GM04503 (cell line): ENCODE measurements at regions not wholly inside any gene's neighbourhood (a gene's known extent, or its start where the extent isn't known, plus 50 kb on each side); places are given as distances from the start of the nearest gene placed in this dataset.
"Not testable (repeated sequence)": the region's sequence is repeated elsewhere in the genome, so short reads cannot be mapped to it uniquely, and the experiment has no call there.

Experiments used
- DNase-seq: peaks from one replicate; pipeline ENCODE4 v3.0.0-alpha.2; 2012; ENCODE audit warnings: low read depth

DNA sequence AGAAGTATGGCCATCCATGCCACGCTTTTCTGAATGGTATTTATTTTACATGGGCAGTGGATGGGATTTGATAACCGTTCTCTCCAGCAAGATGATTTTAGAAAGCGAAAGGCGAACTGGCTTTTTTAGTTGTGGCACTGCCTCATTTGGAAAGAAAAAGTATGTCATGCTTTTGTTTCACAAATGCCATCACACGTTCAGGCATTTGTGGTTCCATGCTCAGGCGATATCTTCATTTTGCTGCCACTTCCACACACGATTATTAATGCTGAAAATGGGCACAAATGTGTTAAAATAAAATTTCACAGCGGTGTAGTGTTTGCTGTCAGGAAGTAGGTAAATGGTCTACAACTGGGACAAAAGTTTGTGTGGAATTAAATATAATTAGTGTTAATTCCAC, 328.1 kb downstream of the BCL2L11 start:
- DNase-seq: not testable (repeated sequence)

DNA sequence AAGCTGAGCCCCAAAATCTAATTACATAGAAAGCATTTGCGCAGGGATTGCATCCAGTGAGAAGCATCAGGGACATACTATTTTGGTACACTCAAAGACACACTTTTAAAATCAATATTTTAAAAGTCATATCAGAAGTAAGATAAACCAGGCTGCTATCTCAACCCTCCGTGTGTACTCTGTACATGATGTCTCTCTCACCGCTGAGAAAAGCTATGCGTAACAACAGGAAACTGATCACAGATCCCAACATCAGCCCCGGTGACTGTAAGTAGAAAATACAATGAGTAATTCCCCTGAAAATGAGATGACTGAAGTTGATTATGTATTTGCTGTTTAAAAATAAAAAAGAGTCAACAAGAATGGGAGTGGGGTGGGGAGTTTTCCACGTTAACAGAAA, 329.8 kb downstream of the BCL2L11 start:
- not testable (repeated sequence) for DNase-seq

DNA sequence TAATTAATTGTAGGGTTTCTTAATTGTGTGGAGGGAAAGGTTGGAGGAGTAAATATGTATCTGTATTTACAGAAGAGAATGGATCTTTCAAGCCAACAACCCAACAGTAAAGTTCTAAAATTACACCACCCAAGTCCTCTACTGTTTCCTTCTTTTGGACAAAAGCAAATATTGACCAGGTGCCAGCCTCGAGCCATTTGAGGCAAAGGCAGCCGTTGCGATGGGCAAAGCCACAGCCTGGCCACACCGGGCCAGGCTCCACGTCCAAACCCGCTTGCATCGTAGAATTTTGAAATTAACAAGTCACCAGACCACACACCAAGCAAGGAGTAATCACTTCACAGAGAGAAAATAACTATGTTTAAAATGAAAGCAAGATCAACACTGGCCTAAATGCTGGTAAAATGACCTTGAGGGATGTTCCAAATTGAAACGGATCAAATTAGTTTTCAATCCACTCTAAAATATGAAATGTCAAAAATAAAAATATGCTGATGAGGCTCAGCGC, 331.0 kb downstream of the BCL2L11 start:
- not testable (repeated sequence) for DNase-seq

- not testable (repeated sequence) for DNase-seq
Observed at GRCh38 chr2:111452208-111452607, 331.5 kb downstream of the BCL2L11 start.

DNA sequence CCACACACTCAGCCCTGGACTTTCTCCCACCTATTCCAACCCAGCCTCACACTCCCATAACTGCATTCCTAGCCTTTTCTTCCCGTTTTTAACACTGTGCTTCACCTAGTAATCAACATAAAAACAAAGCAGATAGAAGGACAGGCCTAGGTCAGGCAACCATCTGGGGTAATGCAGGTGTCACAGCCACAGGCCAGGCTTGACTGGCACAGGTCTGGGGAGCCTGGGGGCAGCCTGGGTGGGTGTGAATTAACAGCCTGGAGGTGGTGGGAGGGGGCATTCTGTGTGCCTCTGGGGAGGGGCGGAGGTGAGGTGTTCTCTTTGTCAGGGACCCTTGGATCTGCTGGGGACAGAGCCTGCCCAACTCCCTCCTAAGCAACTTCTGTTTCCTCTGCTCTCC, 332.6 kb downstream of the BCL2L11 start:
- DNase-seq: not testable (repeated sequence)

DNA sequence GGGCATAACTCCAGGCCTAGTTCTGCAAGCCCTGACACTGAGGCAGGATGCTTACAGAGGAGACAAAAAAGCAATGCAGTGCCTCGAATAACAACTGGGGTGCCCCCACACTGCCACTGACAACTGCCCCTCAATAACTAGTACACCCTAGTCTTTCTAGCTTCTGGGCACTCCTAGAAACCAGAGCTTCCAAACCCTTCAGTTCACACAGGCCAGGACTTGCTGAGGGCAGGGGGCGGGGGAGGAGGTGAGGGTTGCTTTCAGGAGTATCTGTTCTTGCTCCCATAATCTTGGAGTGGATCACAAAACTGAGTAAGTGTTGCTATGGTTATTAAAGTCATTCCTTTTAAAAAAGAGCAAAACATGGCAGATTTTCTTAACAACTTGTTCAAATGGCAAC, 333.1 kb downstream of the BCL2L11 start:
- not testable (repeated sequence) for DNase-seq

GRCh38 chr2:111454404-111454803, 333.7 kb downstream of the BCL2L11 start:
- DNase-seq: not testable (repeated sequence)

GRCh38 chr2:111455016-111456015, 334.6 kb downstream of the BCL2L11 start:
- DNase-seq: not testable (repeated sequence)

DNA sequence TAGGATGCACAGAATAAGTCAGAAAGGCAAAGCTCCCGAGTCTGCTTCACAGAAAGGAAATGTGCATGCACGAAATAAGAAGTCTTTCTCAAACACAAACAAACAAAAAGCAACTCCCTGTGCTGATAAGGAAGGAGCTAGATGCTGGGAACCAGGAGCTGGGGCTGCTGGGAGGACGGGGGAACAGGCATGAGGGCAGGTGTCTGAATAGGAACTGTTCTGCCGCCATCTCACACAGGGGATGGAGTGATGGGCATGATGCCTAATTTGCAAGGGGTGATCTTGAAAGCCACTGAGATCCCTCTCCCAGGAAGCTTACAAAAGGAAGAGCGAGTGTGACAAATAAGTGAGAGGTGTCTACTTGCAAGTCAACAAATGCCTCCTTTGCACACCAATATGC, 336.5 kb downstream of the BCL2L11 start:
- not testable (repeated sequence) for DNase-seq

DNA sequence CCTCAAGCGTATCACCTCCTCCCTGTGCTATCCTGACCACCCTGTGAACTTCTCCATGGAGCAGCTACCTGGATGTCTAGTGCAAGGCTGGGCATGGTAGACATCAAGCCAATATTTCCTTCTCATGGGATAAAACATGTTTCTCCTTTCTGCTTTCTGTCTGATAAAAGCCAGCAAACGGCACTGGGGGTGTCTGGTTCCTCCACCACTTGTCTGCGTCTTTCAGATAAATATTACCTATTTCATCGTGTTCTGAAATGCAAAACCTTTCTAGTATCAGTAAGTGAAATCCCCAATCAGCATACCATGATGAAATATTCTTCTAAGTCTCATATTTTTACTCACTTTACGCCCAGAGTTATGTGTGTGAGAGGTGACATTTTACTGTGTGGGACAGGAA, 340.2 kb downstream of the BCL2L11 start:
- DNase-seq: not testable (repeated sequence)

DNA sequence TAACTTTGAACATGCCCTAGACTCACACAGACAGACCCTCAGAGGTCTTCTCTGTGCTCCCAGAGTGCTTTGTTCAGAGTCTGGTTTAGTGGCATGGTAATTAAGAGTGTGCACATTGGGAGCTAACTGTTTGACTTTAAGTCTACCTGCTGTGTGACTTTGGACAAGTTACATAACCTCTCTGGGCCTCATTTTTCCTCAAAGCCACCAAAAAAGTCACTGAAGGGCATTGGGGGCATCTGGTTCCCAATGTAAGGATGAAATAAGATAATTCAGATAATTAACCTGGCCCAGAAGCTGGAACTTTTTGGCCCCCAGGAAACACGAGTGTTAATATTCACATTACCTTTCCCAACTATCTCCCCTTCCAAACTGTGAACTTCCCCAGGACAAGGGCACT, 341.1 kb downstream of the BCL2L11 start:
- DNase-seq: not testable (repeated sequence)

GRCh38 chr2:111462572-111462971, 341.9 kb downstream of the BCL2L11 start:
- DNase-seq: not testable (repeated sequence)

DNA sequence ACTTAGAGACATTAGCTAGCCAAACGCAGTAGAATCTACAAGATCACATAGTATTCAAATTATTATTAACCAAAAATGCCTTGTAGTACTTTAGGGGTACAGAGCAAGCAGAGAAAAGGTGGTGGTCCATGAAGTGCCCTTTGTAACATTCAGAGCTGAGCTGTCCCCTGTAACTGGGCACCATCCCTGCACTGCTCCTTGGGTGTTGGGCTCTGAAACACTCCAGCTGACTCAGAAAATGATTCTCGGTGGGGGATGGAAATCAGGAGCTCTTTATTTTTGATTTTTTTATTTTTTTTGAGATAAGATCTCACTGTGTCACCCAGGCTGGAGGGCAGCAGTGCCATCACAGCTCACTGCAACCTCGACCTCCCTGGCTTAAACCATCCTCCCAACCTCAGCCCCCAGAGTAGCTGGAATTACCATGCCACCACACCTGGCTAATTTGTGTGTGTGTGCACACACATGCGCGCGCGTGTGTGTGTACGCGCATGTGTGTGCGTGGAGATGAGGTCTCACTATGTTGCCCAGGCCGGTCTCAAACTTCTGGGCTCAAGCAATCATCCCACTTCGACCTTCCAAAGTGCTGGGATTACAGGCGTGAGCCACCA, 342.6 kb downstream of the BCL2L11 start:
- not testable (repeated sequence) for DNase-seq

- DNase-seq: not testable (repeated sequence)
Observed at GRCh38 chr2:111463956-111464355, 343.2 kb downstream of the BCL2L11 start.

GRCh38 chr2:111464367-111464766, 343.7 kb downstream of the BCL2L11 start:
- DNase-seq: not testable (repeated sequence)

GRCh38 chr2:111465521-111465920, 344.8 kb downstream of the BCL2L11 start:
- not testable (repeated sequence) for DNase-seq

DNA sequence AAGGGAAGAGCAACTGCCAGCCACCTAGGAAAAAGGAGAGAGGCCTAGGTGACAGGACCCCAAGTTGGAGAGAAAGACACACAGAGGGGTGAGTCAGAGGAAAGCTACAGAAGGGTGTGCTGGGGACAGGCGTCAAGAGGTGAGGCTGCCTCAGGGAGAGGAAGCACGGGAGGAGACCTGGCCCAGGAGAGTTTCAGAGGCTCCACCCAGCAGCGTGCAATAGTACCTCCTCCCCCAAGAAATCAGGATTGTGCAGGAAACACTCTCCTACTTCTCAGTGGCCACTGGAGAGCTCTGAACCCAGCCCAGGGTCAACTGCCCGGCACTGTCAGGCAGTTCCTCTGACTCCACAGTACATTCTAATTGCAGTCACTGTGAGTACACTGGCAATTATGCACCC, 346.0 kb downstream of the BCL2L11 start:
- DNase-seq: not testable (repeated sequence)

- not testable (repeated sequence) for DNase-seq
Observed at GRCh38 chr2:111470924-111471323, 350.2 kb downstream of the BCL2L11 start.

DNA sequence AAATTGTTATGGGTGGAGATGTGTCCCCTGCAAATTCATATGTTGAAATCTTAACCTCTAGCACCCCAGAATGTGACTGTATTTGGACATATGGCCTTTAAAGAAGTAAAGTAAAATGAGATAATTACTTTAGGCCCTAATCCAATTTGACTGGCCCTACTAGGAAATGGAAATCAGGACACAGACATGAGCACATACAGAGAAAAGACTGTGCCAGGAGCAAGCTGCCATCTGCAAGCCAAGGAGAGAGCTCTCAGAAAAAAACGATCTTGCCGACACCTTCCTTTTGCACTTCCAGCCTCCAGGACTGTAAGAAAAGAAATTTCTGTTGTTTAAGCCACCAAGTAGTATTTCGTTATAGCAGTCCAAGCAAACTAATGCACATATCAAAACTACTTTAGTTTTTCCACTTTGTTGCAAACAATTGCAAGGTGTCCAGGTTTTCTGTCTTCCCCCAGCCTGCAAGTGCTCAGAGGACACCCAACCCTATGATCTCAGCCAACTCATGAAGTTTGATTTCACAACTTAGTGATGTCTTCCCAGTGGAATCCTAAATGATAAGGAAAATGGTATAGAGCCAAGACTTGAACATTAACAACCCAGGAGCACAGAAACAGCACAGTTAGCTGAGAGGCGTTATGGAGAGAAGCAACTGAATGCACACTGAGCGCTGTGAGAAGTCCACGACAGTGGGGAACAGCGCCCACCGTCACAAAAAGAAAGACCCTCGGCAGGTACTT, 351.2 kb downstream of the BCL2L11 start:
- DNase-seq: not testable (repeated sequence)

DNA sequence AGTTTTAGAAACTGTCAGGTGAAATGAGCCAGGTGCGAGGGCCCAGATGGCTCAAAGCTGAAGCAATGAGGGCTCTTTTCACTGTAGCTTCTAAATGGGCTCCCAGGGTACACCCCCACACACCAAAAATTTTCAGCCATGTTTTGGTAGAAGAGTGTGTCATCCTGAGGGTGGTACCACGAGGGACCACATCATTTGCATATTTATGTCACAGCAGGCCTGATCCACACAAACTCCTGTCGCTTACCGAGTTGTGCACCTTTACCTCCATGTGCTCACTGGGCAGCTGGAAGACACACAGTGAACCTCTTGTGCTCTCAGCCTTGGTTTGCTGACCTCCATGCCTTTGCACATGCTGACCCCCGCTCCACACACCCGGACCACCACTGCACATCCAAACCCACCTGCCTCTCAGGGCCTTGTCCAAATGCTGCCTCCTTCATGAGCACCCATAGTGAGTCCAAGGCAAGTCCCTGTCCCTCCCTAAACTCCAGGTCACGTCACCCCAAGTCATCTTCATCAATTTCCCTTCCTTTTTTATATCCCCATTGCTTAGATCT, 352.2 kb downstream of the BCL2L11 start:
- DNase-seq: not testable (repeated sequence)

DNA sequence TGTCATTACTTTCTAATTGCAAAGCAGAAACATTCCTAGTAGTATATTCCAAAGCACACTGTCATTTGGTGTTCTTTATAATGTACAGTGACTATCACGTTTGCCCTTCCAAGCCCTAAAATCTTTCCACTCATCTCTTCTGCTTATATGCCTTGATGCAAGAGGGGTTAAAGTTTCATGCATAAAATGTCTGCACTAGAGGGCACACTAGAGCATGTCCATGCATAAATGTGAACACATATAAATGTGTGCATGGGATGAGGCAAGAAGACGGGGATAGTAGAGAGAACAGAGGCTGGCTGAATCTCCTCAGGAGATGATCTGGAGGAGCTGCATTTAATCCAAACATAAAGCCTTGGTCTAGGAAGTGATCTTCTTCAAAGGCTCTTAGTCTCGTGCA, 352.8 kb downstream of the BCL2L11 start:
- DNase-seq: not testable (repeated sequence)
